Fibroblast of the aortic adventitia (primary cell): ENCODE measurements at regions not wholly inside any gene's neighbourhood (a gene's known extent, or its start where the extent isn't known, plus 50 kb on each side); places are given as distances from the start of the nearest gene placed in this dataset.

ENCODE experiments used
- DNase-seq: peaks from one replicate; pipeline ENCODE4 v3.0.0-alpha.2; 2010; ENCODE audit warnings: low read depth
- H3K4me3 ChIP-seq: 2 replicates; pipeline ENCODE4 v1.5.1; 2011; ENCODE audit warnings: low read depth, mild to moderate bottlenecking, control low read depth, low read length, moderate library complexity
- TF ChIP-seq, protein P1 (sequence below): IDR thresholded peaks from 2 replicates; pipeline ENCODE4 v1.5.1; 2011; ENCODE audit warnings: mild to moderate bottlenecking, low read length, control low read depth, inconsistent platforms; ENCODE audit not compliant: insufficient read depth

DNA sequence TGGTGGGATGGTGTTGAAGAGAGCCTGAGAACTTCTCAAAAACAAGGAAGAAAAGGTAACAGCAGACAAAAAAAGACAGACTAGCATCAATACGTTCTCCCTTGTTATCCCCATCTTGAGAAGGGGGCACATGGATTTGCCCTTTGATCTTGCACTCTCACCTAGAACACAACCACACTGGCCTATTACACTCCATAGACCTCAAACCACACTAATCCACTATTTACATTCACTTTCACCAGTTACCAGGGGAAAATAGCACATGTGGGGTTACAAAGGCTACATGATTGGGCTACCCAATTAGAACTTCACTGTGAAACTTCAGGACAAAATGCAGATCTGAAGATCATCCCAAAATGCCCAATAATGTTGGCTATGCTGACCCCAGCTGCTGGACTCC is 72.6 kb upstream of the SELENOP start:
- H3K4me3 ChIP-seq: no peak overlapping the region
- TF ChIP-seq, protein P1, sequence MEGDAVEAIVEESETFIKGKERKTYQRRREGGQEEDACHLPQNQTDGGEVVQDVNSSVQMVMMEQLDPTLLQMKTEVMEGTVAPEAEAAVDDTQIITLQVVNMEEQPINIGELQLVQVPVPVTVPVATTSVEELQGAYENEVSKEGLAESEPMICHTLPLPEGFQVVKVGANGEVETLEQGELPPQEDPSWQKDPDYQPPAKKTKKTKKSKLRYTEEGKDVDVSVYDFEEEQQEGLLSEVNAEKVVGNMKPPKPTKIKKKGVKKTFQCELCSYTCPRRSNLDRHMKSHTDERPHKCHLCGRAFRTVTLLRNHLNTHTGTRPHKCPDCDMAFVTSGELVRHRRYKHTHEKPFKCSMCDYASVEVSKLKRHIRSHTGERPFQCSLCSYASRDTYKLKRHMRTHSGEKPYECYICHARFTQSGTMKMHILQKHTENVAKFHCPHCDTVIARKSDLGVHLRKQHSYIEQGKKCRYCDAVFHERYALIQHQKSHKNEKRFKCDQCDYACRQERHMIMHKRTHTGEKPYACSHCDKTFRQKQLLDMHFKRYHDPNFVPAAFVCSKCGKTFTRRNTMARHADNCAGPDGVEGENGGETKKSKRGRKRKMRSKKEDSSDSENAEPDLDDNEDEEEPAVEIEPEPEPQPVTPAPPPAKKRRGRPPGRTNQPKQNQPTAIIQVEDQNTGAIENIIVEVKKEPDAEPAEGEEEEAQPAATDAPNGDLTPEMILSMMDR: no peak
- no peak for DNase-seq

DNA sequence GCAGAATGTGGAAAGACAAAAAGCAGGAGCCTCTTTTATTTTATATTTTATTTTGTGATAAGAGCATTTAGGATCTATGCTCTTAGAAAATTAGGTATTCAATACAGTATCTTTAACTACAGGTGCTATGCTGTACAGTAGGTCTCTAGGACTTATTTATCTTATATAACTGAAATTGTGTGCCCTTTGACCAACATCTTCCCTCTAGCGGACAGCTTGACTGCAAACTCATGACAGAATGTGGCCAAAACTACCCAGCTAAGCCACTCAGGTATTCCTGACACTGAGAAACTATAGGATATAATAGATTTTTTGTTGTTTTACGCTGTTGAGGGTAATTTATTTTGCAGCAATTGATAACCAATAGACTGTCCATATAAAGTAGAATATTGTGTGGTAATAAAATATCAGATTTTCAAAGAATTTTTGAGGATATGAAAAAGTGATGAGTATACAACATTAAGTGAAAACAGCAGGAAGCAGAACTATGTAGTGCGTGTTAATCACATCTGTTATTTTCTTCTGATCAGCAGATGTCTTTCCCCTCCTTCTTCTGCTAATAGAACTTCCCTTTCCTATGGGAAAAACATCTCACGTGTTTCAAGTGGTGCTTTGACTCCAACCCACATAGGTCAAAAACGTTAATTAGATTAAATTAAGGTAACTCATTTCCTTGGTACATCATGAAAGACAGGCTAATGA is 69.9 kb upstream of the SELENOP start:
- no peak overlapping the region for H3K4me3 ChIP-seq
- TF ChIP-seq, protein P1: no peak
- DNase-seq: no peak

DNA sequence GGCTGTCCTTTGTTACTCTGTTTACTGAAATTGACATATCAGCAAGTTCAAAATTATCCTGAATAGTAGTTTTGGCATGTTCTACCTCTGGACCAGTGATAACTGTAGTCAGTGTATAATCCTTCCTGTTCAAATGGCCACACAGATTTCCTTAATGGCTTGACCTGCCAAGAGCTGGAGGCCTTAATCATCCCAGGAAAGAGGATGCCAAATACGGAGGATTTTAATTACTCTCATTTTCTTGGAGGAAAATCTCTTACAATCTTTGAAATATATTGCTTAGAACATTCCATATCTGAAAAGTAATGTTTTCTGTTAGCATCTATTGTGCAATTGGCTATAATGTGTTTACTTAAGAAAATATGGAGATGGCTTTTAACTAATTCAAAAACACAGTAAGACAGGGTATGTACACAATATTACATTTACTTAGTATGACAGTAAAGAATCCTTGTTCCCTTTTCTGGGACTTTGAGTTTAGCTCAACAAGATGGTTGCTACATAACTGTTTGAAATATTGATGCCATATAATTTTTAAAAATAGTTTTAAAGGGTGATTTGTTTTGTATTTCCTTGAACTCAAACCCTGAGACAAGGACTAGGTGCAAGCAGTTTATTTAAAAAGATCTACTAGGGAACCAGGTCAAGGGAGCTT is 68.9 kb upstream of the SELENOP start:
- TF ChIP-seq, protein P1: no peak
- no peak overlapping the region for H3K4me3 ChIP-seq
- no peak for DNase-seq

DNA sequence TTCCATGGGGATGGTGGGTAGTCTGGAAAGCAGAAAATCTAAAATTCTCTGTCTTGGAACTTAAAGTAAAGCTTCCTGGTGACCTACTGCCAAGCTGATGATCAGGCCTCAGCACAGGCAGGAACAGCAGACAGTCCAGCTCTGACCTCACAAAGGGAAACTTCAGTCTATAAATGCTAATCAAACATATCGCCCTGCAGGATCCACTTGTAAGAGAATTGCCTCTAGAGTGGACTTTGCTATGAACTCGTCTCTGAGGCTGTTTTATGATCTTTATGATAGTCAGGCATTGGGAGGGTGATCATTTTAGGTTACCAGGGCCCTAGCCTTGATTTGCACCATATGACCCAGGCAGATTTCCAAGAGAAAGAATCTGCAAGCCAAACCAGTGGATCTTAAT is 67.6 kb upstream of the SELENOP start:
- no peak for DNase-seq
- TF ChIP-seq, protein P1: no peak
- H3K4me3 ChIP-seq: no peak overlapping the region

DNA sequence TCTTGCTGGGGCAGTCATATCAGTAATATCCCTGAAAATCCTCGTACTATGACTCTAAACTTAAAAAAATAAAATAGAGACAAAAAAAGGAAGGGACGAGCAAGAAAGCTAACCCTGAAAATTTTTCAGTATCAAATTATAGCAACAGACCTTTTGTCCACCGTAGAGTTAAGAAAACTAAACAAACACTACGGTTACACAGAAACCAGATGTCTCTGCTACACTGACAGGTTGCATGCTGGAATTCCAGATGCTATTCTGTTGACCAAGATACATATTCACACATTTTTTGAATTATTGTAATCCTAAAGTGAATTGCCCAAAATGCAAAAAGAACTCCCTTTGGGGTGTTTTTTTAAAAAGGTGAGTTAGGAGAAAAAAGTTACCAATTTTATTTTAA is 66.9 kb upstream of the SELENOP start:
- TF ChIP-seq, protein P1: no peak
- H3K4me3 ChIP-seq: no peak overlapping the region
- DNase-seq: no peak

DNA sequence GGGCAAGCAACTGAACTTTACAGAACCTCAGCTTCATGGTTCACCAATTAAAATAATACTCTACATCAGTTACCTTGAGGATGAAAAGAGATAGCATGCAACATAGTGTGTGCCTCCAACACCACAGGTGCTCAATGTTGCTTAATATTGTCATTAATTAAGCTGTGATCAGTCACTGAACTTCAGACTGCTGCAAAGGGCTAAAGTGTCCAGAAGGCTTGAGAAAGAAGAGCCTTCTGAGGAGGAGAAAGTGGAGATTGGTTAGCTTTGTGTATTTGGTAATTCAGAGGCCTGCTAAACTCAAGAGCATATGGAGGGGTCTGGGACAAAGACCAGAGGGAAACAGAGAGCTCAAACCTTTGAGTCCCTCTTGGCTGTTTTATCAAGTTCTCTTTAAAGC is 66.3 kb upstream of the SELENOP start:
- TF ChIP-seq, protein P1: no peak
- no peak for DNase-seq
- no peak overlapping the region for H3K4me3 ChIP-seq
